Left ventricle myocardium inferior (tissue), 1 donor: ENCODE measurements at regions not wholly inside any gene's neighbourhood (a gene's known extent, or its start where the extent isn't known, plus 50 kb on each side); places are given as distances from the start of the nearest gene placed in this dataset.

Experiments used
- DNase-seq: peaks from one replicate; pipeline ENCODE4 v3.0.0-alpha.2; 2020
- H3K27ac ChIP-seq: fragments of 200-600 bp; replicated peaks from 2 replicates; pipeline ENCODE4 v1.8.0; 2021
- H3K27me3 ChIP-seq: fragments of 200-600 bp; 2 replicates; pipeline ENCODE4 v1.8.0; 2021; ENCODE audit warnings: low read depth
- H3K36me3 ChIP-seq: fragments of 200-600 bp; 2 replicates; pipeline ENCODE4 v1.8.0; 2021
- H3K4me1 ChIP-seq: fragments of 200-600 bp; 2 replicates; pipeline ENCODE4 v1.8.0; 2021
- H3K4me3 ChIP-seq: fragments of 200-600 bp; 2 replicates; pipeline ENCODE4 v1.8.0; 2021; ENCODE audit warnings: mild to moderate bottlenecking, moderate library complexity
- H3K9me3 ChIP-seq: fragments of 200-600 bp; replicated peaks from 2 replicates; pipeline ENCODE4 v1.8.0; 2021
- CTCF ChIP-seq: fragments of 200-600 bp; IDR thresholded peaks from 2 replicates; pipeline ENCODE4 v1.8.0; 2021; ENCODE audit warnings: antibody characterized with exemption, mild to moderate bottlenecking, borderline replicate concordance
- intact Hi-C: fragments of 100-400 bp; cut with micrococcal nuclease; formaldehyde crosslinking; loops from one replicate; pipeline ENCODE4 v1.11.0; 2022
- donor health status: DM: no; HTN: yes; CAD: no; lungs with severe emphysema.

GRCh38 chr11:69383372-69384250 is 89.7 kb downstream of the MYEOV start:
- intact Hi-C loops: no loop called here
- Histone ChIP-seq H3K9me3 (peaks cover 13% of the 10 kb centered on the region), H3K27me3 (no peaks in the 10 kb centered on the region), H3K27ac (no peak overlapping the region), H3K4me1 (peaks cover 4% of the 10 kb centered on the region), H3K4me3 (no peak overlapping the region), H3K36me3 (no peaks in the 10 kb centered on the region)
- DNase-seq: no peak
- no peak for TF ChIP-seq CTCF

DNA sequence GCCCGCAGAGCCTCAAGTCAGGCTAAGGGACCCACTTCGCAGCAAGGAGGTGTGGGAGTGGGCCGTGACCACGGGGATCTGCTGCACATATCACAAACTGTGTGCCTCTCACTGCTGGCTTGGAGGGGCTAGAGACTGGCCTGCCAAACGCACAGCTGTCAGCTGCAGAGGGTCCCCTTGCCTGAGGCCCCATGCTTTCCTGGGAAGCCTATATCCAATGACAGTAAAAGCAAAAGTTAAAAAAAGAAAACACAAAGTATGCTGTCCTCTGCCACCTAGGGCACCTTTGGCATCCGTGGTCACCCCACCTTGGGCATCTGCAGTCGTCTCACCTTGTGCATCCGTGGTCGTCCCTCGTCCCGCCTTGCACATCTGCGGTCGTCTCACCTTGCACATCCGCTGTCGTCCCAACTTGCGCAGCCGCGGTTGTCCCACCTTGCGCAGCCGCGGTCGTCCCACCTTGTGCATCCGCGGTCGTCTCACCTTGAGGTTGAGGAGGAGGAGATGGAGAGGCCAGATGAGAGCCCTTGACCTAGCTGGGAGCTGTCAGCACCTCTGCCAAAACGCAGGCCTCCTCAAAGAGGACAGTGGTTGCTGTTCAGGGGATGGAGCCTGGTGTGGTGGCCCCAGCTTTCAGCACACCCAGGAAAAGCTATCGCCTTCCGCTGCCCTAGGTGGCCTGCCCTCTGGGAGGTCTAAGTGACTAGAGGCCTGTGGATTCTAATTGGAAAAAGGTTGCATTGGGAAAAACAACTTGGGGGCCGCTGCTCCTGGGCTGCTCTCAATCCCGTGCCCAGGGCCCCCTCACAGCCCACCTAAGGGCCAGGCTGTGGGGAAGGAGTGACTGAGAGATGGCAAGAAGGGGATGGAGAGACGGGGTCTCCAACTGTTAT is 90.5 kb downstream of the MYEOV start:
- no peak for DNase-seq
- no peak for TF ChIP-seq CTCF
- intact Hi-C loops: no loop called here

GRCh38 chr11:69385144-69385820 is 91.3 kb downstream of the MYEOV start:
- peaks cover 26% of the 10 kb centered on the region for H3K9me3 ChIP-seq
- H3K4me3 ChIP-seq: no peak overlapping the region
- no peak overlapping the region for H3K27ac ChIP-seq
- DNase-seq: no peak
- H3K27me3 ChIP-seq: no peaks in the 10 kb centered on the region
- TF ChIP-seq CTCF: no peak
- intact Hi-C loops: no loop called here
- no peaks in the 10 kb centered on the region for H3K36me3 ChIP-seq
- peaks cover 4% of the 10 kb centered on the region for H3K4me1 ChIP-seq

More for the DNA sequence above, 90.5 kb downstream of the MYEOV start:
- H3K27me3 ChIP-seq: no peaks in the 10 kb centered on the region
- no peak overlapping the region for H3K27ac ChIP-seq
- H3K9me3 ChIP-seq: peaks cover 22% of the 10 kb centered on the region
- H3K4me3 ChIP-seq: no peak overlapping the region
- H3K4me1 ChIP-seq: peaks cover 4% of the 10 kb centered on the region
- H3K36me3 ChIP-seq: no peaks in the 10 kb centered on the region

DNA sequence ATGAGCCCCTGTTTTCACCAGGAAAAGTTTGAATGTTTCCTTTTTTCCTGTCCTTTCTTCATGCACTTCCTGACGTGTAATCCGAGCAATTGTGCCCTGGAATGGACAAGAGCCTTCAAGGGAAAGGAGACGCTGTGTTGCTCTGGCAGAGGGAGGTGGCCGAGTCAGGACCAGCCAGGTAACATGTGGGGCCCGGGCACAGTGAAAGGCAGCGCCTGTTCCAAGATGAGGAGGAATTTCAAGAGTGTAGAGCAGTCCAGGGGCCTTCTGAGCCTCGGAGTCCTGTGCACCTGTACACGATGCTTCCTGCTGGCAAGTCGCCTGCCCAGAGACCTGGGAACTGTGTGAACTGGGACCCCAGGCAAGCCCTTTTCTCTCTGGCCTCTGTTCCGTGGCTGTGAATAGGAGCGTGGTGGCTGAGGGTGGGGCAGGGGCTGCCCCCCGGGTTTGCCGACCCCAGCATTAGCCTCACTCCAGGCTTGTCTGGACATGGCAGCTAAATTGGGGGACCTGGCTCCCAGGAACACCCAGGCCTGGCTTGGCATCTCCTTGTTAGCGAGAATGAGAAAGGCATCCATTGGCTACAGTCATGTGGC is 92.0 kb downstream of the MYEOV start:
- no peak for TF ChIP-seq CTCF
- H3K36me3 ChIP-seq: no peaks in the 10 kb centered on the region
- intact Hi-C loops: no loop called here
- H3K4me3 ChIP-seq: no peak overlapping the region
- peaks cover 26% of the 10 kb centered on the region for H3K9me3 ChIP-seq
- H3K27me3 ChIP-seq: no peaks in the 10 kb centered on the region
- no peak for DNase-seq
- H3K27ac ChIP-seq: no peak overlapping the region
- peaks cover 4% of the 10 kb centered on the region for H3K4me1 ChIP-seq
